Uterus (tissue), 2 donors: ENCODE measurements at regions not wholly inside any gene's neighbourhood (a gene's known extent, or its start where the extent isn't known, plus 50 kb on each side); places are given as distances from the start of the nearest gene placed in this dataset.
"Not testable (repeated sequence)": the region's sequence is repeated elsewhere in the genome, so short reads cannot be mapped to it uniquely, and the experiment has no call there.

Source experiments
- POLR2A ChIP-seq, 2 donors: fragments of 450-650 bp; IDR thresholded peaks; one replicate each; pipeline ENCODE4 v1.6.1; 2016; ENCODE audit warnings: antibody characterized with exemption in 2 of 2, mild to moderate bottlenecking in 1 of 2, moderate library complexity in 1 of 2
- TF ChIP-seq, protein P1 (sequence below), 4 experiments: fragments of 200-600 bp in 2 of 4; fragments of 450-650 bp in 2 of 4; sonication (generic) in 2 of 4; IDR thresholded peaks; one replicate each; pipeline ENCODE4 v1.5.1; 2016 to 2019; ENCODE audit warnings: antibody characterized with exemption in 4 of 4, mild to moderate bottlenecking in 2 of 4, moderate library complexity in 1 of 4

DNA sequence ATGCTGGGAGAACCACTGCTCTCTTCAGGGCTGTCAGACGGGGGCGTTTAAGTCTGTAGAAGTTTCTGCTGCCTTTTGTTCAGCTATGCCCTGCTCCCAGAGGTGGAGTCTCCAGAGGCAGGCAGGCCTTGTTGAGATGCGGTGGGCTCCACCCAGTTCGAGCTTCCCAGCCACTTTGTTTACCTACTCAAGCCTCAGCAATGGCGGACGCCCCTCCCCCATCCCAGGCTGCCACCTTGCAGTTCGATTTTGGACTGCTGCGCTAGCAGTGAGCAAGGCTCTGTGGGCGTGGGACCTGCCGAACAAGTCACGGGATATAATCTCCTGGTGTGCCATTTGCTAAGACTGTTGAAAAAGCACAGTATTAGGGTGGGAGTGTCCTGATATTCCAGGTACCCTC lies 1057.9 kb upstream of the LRRTM1 start:
- TF ChIP-seq POLR2A (IDR thresholded peaks at IDR 0.05), result not testable (repeated sequence)
- TF ChIP-seq, protein P1, sequence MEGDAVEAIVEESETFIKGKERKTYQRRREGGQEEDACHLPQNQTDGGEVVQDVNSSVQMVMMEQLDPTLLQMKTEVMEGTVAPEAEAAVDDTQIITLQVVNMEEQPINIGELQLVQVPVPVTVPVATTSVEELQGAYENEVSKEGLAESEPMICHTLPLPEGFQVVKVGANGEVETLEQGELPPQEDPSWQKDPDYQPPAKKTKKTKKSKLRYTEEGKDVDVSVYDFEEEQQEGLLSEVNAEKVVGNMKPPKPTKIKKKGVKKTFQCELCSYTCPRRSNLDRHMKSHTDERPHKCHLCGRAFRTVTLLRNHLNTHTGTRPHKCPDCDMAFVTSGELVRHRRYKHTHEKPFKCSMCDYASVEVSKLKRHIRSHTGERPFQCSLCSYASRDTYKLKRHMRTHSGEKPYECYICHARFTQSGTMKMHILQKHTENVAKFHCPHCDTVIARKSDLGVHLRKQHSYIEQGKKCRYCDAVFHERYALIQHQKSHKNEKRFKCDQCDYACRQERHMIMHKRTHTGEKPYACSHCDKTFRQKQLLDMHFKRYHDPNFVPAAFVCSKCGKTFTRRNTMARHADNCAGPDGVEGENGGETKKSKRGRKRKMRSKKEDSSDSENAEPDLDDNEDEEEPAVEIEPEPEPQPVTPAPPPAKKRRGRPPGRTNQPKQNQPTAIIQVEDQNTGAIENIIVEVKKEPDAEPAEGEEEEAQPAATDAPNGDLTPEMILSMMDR (IDR thresholded peaks at IDR 0.05), result not testable (repeated sequence)
